Hepatocyte (in vitro differentiated cells): ENCODE measurements at regions not wholly inside any gene's neighbourhood (a gene's known extent, or its start where the extent isn't known, plus 50 kb on each side); places are given as distances from the start of the nearest gene placed in this dataset.

Source experiments
- EZH2 ChIP-seq: fragments of 200-600 bp; sonication (generic); IDR thresholded peaks from 2 replicates; pipeline ENCODE4 v1.6.1; 2016; ENCODE audit warnings: antibody characterized with exemption, mild to moderate bottlenecking, borderline replicate concordance
- TF ChIP-seq, protein P1 (sequence below): fragments of 200-600 bp; sonication (generic); IDR thresholded peaks from 2 replicates; pipeline ENCODE4 v1.5.1; 2016; ENCODE audit warnings: antibody characterized with exemption, mild to moderate bottlenecking; ENCODE audit not compliant: poor library complexity

DNA sequence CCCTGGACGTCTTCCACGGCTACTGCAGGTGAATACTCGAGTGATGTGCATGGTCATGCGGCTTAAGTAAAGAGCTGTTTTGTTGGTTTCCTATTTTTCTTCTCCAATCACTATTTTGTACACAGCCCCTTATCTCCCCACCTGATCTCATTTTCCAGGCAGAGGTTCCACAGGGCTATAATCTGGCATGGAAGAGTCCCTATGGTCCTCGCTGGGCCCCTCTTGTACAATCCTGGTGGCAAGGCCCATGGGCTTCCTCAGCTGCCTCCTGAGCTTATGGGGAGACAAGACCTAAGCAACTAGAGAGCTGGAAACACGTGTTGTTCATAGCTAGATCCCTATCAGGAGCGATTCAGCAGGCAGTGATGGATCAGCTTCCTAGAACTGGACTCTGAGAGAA is 181.3 kb upstream of the ADO start:
- TF ChIP-seq, protein P1, sequence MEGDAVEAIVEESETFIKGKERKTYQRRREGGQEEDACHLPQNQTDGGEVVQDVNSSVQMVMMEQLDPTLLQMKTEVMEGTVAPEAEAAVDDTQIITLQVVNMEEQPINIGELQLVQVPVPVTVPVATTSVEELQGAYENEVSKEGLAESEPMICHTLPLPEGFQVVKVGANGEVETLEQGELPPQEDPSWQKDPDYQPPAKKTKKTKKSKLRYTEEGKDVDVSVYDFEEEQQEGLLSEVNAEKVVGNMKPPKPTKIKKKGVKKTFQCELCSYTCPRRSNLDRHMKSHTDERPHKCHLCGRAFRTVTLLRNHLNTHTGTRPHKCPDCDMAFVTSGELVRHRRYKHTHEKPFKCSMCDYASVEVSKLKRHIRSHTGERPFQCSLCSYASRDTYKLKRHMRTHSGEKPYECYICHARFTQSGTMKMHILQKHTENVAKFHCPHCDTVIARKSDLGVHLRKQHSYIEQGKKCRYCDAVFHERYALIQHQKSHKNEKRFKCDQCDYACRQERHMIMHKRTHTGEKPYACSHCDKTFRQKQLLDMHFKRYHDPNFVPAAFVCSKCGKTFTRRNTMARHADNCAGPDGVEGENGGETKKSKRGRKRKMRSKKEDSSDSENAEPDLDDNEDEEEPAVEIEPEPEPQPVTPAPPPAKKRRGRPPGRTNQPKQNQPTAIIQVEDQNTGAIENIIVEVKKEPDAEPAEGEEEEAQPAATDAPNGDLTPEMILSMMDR: no peak
- no peak for TF ChIP-seq EZH2
